Gastroesophageal sphincter (tissue), 3 donors: ENCODE measurements at regions not wholly inside any gene's neighbourhood (a gene's known extent, or its start where the extent isn't known, plus 50 kb on each side); places are given as distances from the start of the nearest gene placed in this dataset.

Experiments
- CTCF ChIP-seq, 4 experiments: fragments of 200-600 bp in 2 of 4; fragments of 450-650 bp in 2 of 4; sonication (generic) in 1 of 4; IDR thresholded peaks; one replicate each; pipeline ENCODE4 v1.5.1; 2017 to 2019; ENCODE audit warnings: antibody characterized with exemption in 4 of 4, mild to moderate bottlenecking in 2 of 4, moderate library complexity in 2 of 4
- EP300 ChIP-seq: sonication (generic); formaldehyde crosslinking; IDR thresholded peaks from one replicate; pipeline ENCODE4 v1.6.1; 2017; ENCODE audit warnings: antibody characterized with exemption, mild to moderate bottlenecking
- POLR2A ChIP-seq, 2 donors: fragments of 450-650 bp; IDR thresholded peaks; one replicate each; pipeline ENCODE4 v1.6.1; 2017; ENCODE audit warnings: antibody characterized with exemption in 2 of 2, mild to moderate bottlenecking in 2 of 2, moderate library complexity in 1 of 2
- POLR2AphosphoS5 ChIP-seq: sonication (generic); formaldehyde crosslinking; IDR thresholded peaks from one replicate; pipeline ENCODE4 v1.6.1; 2017; ENCODE audit warnings: antibody characterized with exemption

- TF ChIP-seq POLR2AphosphoS5, result no peak
- no peak for TF ChIP-seq CTCF (IDR thresholded peaks at IDR 0.05)
- TF ChIP-seq POLR2A (IDR thresholded peaks at IDR 0.05), result no peak
- no peak for TF ChIP-seq EP300
These were observed 160.3 kb upstream of the ZNF217 start for GRCh38 chr20:53753880-53754459.
